ENCODE measurements at regions not wholly inside any gene's neighbourhood (a gene's known extent, or its start where the extent isn't known, plus 50 kb on each side); places are given as distances from the start of the nearest gene placed in this dataset.

DNA sequence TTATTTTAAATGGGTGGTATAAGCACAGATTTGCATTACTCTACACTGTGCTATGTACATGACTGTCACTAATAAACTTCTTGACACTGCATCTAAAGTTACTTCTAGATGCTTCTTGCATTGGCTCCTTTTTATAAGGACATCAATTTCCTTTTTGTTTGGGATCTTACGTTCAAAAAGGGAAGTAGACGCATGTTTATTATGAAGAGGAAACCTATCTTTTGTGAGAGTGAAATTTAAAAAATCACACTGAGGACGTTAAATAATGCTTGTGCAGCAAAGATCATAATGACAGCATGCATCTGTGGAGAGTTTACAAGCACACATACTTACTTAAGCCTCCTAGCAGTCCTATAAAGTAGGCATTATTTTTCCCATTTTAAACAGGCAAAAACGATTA is 479.5 kb downstream of the CD83 start:
- TF ChIP-seq YY1 (IDR thresholded peaks at IDR 0.05; ENCODE audit: extremely low read depth, insufficient replicate concordance, low read depth, low read length) (no peak), POLR2A (IDR thresholded peaks at IDR 0.05; ENCODE audit: borderline replicate concordance, extremely low read depth, insufficient read depth, insufficient read length) (no peak)

Measured in HCT116 (cell line).